Keratinocyte (primary cell): ENCODE measurements at regions not wholly inside any gene's neighbourhood (a gene's known extent, or its start where the extent isn't known, plus 50 kb on each side); places are given as distances from the start of the nearest gene placed in this dataset.

Experiments used
- DNase-seq: peaks from one replicate; pipeline ENCODE4 v3.0.0-alpha.2; 2011; ENCODE audit warnings: low read depth, missing footprints, low spot score
- FAIRE-seq: peaks from 2 replicates; lab custom pipeline; 2011; peaks lifted over from hg19 to GRCh38; lab: Jason Lieb, UNC
- H2AFZ ChIP-seq: 2 replicates; pipeline ENCODE4 v1.6.0; 2012; ENCODE audit warnings: low read length, control low read depth, inconsistent platforms; ENCODE audit not compliant: control insufficient read depth
- H3K27ac ChIP-seq: 2 replicates; pipeline ENCODE4 v1.5.1; 2011; ENCODE audit warnings: low read length; ENCODE audit not compliant: control insufficient read depth, insufficient read depth
- H3K27me3 ChIP-seq: 3 replicates; pipeline ENCODE4 v1.6.0; 2011; ENCODE audit warnings: low read length; ENCODE audit not compliant: control insufficient read depth, insufficient read depth; ENCODE audit errors: extremely low read depth
- H3K36me3 ChIP-seq, 2 experiments: 2 replicates in 1 of 2; 3 replicates in 1 of 2; pipeline ENCODE4 v1.5.1; 2011; ENCODE audit warnings: low read length in 2 of 2, mild to moderate bottlenecking in 1 of 2; ENCODE audit not compliant: control insufficient read depth in 2 of 2, insufficient read depth in 2 of 2; ENCODE audit errors: extremely low read depth in 1 of 2
- H3K4me1 ChIP-seq: 3 replicates; pipeline ENCODE4 v1.5.1; 2011; ENCODE audit warnings: low read length; ENCODE audit not compliant: control insufficient read depth, insufficient read depth; ENCODE audit errors: extremely low read depth
- H3K4me2 ChIP-seq: 3 replicates; pipeline ENCODE4 v1.6.0; 2011; ENCODE audit warnings: low read depth, low read length; ENCODE audit not compliant: control insufficient read depth, insufficient read depth; ENCODE audit errors: extremely low read depth
- H3K4me3 ChIP-seq, 3 experiments: fragments of 200-600 bp in 1 of 3; sonication (generic) in 1 of 3; 2 replicates in 2 of 3; 3 replicates in 1 of 3; pipeline ENCODE4 v1.5.1; 2011 to 2016; ENCODE audit warnings: low read length in 3 of 3, mild to moderate bottlenecking in 3 of 3, control low read depth in 2 of 3, inconsistent platforms in 1 of 3, low read depth in 1 of 3, mixed read lengths in 1 of 3, mixed run types in 1 of 3, moderate library complexity in 1 of 3; ENCODE audit not compliant: control insufficient read depth in 2 of 3, insufficient read depth in 2 of 3; ENCODE audit errors: extremely low read depth in 1 of 3
- H3K79me2 ChIP-seq: 2 replicates; pipeline ENCODE4 v1.6.0; 2012; ENCODE audit warnings: low read length; ENCODE audit not compliant: control insufficient read depth, insufficient read depth
- H3K9ac ChIP-seq: 3 replicates; pipeline ENCODE4 v1.6.0; 2011; ENCODE audit warnings: low read length; ENCODE audit not compliant: control insufficient read depth, insufficient read depth; ENCODE audit errors: extremely low read depth
- H3K9me1 ChIP-seq: 3 replicates; pipeline ENCODE4 v1.6.0; 2011; ENCODE audit warnings: low read length; ENCODE audit not compliant: control insufficient read depth, insufficient read depth; ENCODE audit errors: extremely low read depth
- H3K9me3 ChIP-seq: 2 replicates; pipeline ENCODE4 v1.5.1; 2012; ENCODE audit warnings: low read depth, low read length; ENCODE audit not compliant: control insufficient read depth
- H4K20me1 ChIP-seq: 3 replicates; pipeline ENCODE4 v1.6.0; 2011; ENCODE audit warnings: low read length; ENCODE audit not compliant: control insufficient read depth, insufficient read depth; ENCODE audit errors: extremely low read depth
- CTCF ChIP-seq, 3 experiments: IDR thresholded peaks in 1 of 3; conservative IDR thresholded peaks in 1 of 3; optimal IDR thresholded peaks in 1 of 3; 2 replicates in 2 of 3; 3 replicates in 1 of 3; pipeline versions ENCODE3 to v1.5.1; 2011; ENCODE audit warnings: low read length in 3 of 3, mild to moderate bottlenecking in 3 of 3, moderate library complexity in 2 of 3, control low read depth in 1 of 3, inconsistent platforms in 1 of 3; ENCODE audit not compliant: insufficient read depth in 2 of 3; ENCODE audit errors: extremely low read depth in 1 of 3
- EZH2 ChIP-seq: IDR thresholded peaks from one replicate; pipeline ENCODE4 v1.6.1; 2012; ENCODE audit warnings: inconsistent platforms, mild to moderate bottlenecking, low read length, moderate library complexity
- dilution Hi-C: fragments of 300-500 bp; cut with MboI; formaldehyde crosslinking; loops from one replicate; pipeline ENCODE4 v1.7.0; 2020; ENCODE audit warnings: low sequenced_read_pairs; ENCODE audit not compliant: extremely low pct_ligation_motif_present

DNA sequence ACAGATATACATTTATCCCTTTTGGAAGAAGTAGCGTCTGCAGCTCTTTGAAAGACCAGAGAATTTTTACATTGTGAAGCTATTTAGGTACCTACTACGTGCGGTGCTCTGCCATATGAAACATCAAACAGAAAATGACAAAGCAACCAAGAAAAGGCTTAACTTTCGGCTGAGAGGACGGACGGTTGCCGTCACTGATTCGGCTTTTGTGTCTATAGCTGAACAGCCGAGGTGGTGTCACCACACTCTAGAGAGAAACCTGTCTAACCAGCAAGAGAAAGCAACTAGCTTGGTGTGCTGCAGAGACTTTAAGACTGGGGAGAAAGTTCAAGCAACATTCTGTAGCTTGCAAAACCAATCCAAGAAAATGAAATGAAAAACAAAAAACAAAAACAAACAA lies 145.5 kb downstream of the SHOX start:
- DNase-seq: no peak
- no peak overlapping the region for H3K4me2 ChIP-seq

DNA sequence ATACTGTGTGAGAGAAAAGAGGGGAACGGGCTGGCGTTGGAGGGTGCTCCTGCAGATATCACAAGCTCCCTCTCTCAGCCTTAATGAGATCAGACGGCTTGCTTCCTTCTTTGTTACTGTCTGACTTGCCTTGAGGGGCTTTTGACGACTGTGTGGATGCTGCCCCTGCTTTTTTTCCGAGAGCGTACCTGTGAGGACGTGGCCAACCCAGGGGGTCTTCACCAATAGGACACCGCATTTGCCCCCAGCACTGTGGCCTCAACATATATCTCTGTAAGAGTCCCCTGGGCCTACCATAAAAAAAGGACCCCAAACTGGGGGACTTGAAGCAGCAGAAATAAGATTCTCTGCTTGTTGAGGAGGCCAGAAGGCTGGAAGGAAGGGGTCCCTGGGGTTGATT lies 143.9 kb downstream of the SHOX start:
- Histone ChIP-seq H3K4me2 (no peak overlapping the region), H3K9me1 (no peaks in the 10 kb centered on the region), H3K36me3 (no peaks in the 10 kb centered on the region), H3K9ac (no peak overlapping the region), H3K79me2 (no peaks in the 10 kb centered on the region), H3K27me3 (no peaks in the 10 kb centered on the region), H4K20me1 (no peaks in the 10 kb centered on the region), H2AFZ (no peak overlapping the region), H3K9me3 (peaks cover 7% of the 10 kb centered on the region), H3K4me3 (no peak overlapping the region), H3K4me1 (no peaks in the 10 kb centered on the region), H3K27ac (no peak overlapping the region)
- DNase-seq (no peak), FAIRE-seq (no peak)
- dilution Hi-C loops: no loop called here
- no peak for TF ChIP-seq EZH2
- TF ChIP-seq CTCF (optimal IDR thresholded peaks at IDR 0.05 in 1 of 3, IDR thresholded peaks at IDR 0.05 in 1 of 3, conservative IDR thresholded peaks at IDR 0.05 in 1 of 3; ENCODE audit: extremely low read depth in 1 of 3, insufficient read depth in 2 of 3, low read length in 3 of 3): no peak

More for the DNA sequence above, 145.5 kb downstream of the SHOX start:
- Histone ChIP-seq H3K9ac (no peak overlapping the region), H3K27me3 (no peaks in the 10 kb centered on the region), H3K79me2 (no peaks in the 10 kb centered on the region), H3K4me3 (no peak overlapping the region), H3K9me1 (no peaks in the 10 kb centered on the region), H3K9me3 (peaks cover 7% of the 10 kb centered on the region), H2AFZ (no peak overlapping the region), H3K27ac (no peak overlapping the region), H3K4me1 (no peaks in the 10 kb centered on the region), H4K20me1 (no peaks in the 10 kb centered on the region), H3K36me3 (no peaks in the 10 kb centered on the region)
- TF ChIP-seq CTCF (optimal IDR thresholded peaks at IDR 0.05 in 1 of 3, IDR thresholded peaks at IDR 0.05 in 1 of 3, conservative IDR thresholded peaks at IDR 0.05 in 1 of 3; ENCODE audit: extremely low read depth in 1 of 3, insufficient read depth in 2 of 3, low read length in 3 of 3): no peak
- TF ChIP-seq EZH2: no peak
- dilution Hi-C loops: no loop called here
- no peak for FAIRE-seq
